HCT116 (cell line): ENCODE measurements at regions not wholly inside any gene's neighbourhood (a gene's known extent, or its start where the extent isn't known, plus 50 kb on each side); places are given as distances from the start of the nearest gene placed in this dataset.

Source experiments
- ATAC-seq: fragments of 200-7000 bp; cut with Tn5 transposase; 2 replicates; pipeline ENCODE4 v1.9.1; 2020; ENCODE audit warnings: mild to moderate bottlenecking, moderate library complexity
- BruUV-seq: library from RNA; stranded (reverse); fragments of 400-500 nt; replicated peaks from 2 replicates; lab custom pipeline; 2021; lab: Mats Ljungman, UMichigan
- CTCF ChIA-PET: fragments of 300-600 bp; sonication (Branson Sonifier 250); formaldehyde crosslinking; loops from one replicate; lab custom pipeline; 2021; ENCODE audit warnings: antibody characterized with exemption; lab: Charles Lee
- POLR2A ChIA-PET: fragments of 300-600, 350-600 bp; sonication (Branson Sonifier 250); formaldehyde crosslinking; loops from one replicate; lab custom pipeline; 2021; ENCODE audit warnings: antibody characterized with exemption; lab: Charles Lee
- RAD21 ChIA-PET, 2 experiments: fragments of 300-600 bp; sonication (Branson Sonifier 250); formaldehyde crosslinking; loops; one replicate each; lab custom pipeline; 2023; ENCODE audit warnings: low total read pairs in 2 of 2; ENCODE audit not compliant: uncharacterized antibody in 2 of 2, unreplicated experiment in 2 of 2, low non-redundant PET in 1 of 2; lab: Charles Lee
- DNase-seq: peaks from one replicate; pipeline ENCODE4 v3.0.0-alpha.2; 2010; ENCODE audit warnings: low read depth, low spot score
- H2AFZ ChIP-seq: fragments of 200-600 bp; shearing (Covaris generic), sonication (generic); 2 replicates; pipeline ENCODE4 v1.6.1; 2017; ENCODE audit warnings: low read depth, mixed run types, mixed read lengths, antibody characterized with exemption, low read length; ENCODE audit not compliant: poor library complexity, severe bottlenecking
- H3K27ac ChIP-seq: 2 replicates; pipeline ENCODE4 v1.5.1; 2012; ENCODE audit warnings: low read depth, low read length
- H3K27me3 ChIP-seq: fragments of 200-600 bp; sonication (generic); 2 replicates; pipeline ENCODE4 v1.6.1; 2016; ENCODE audit warnings: mixed run types, low read length, mixed read lengths; ENCODE audit not compliant: insufficient read depth
- H3K36me3 ChIP-seq, 2 experiments: fragments of 200-500 bp in 1 of 2; fragments of 200-600 bp in 1 of 2; sonication (Bioruptor generic) in 1 of 2; sonication (generic) in 1 of 2; 2 replicates each; pipeline versions ENCODE4 v1.5.1 to v1.6.1; 2014 to 2016; ENCODE audit warnings: low read length in 2 of 2, inconsistent platforms in 1 of 2, mixed read lengths in 1 of 2, mixed run types in 1 of 2; ENCODE audit not compliant: insufficient read depth in 2 of 2, control insufficient read depth in 1 of 2
- H3K4me1 ChIP-seq, 2 experiments: fragments of 200-600 bp in 1 of 2; sonication (generic) in 1 of 2; 2 replicates each; pipeline versions ENCODE4 v1.5.1 to v1.6.1; 2012 to 2017; ENCODE audit warnings: low read length in 2 of 2, inconsistent platforms in 1 of 2, mild to moderate bottlenecking in 1 of 2, mixed read lengths in 1 of 2, mixed run types in 1 of 2, moderate library complexity in 1 of 2; ENCODE audit not compliant: insufficient read depth in 2 of 2, control insufficient read depth in 1 of 2
- H3K4me2 ChIP-seq: fragments of 200-600 bp; sonication (generic); 2 replicates; pipeline ENCODE4 v1.6.1; 2017; ENCODE audit warnings: mixed run types, low read length, mixed read lengths
- H3K4me3 ChIP-seq, 2 experiments: fragments of 200-600 bp in 1 of 2; sonication (generic) in 1 of 2; replicated peaks in 1 of 2; 2 replicates each; pipeline ENCODE4 v1.5.1; 2011 to 2016; ENCODE audit warnings: low read length in 2 of 2, control low read depth in 1 of 2, low read depth in 1 of 2, mild to moderate bottlenecking in 1 of 2, mixed read lengths in 1 of 2, mixed run types in 1 of 2
- H3K79me2 ChIP-seq: fragments of 200-600 bp; sonication (generic); 2 replicates; pipeline ENCODE4 v1.6.1; 2017; ENCODE audit warnings: mild to moderate bottlenecking, mixed run types, low read length, moderate library complexity, mixed read lengths; ENCODE audit not compliant: insufficient read depth
- H3K9ac ChIP-seq: fragments of 200-600 bp; sonication (generic); 2 replicates; pipeline ENCODE4 v1.6.1; 2016; ENCODE audit warnings: low read length, mixed read lengths
- H3K9me2 ChIP-seq: fragments of 200-600 bp; sonication (generic), shearing (Covaris generic); 2 replicates; pipeline ENCODE4 v1.6.1; 2017; ENCODE audit warnings: mixed run types, mild to moderate bottlenecking, moderate library complexity; ENCODE audit not compliant: insufficient read depth
- H3K9me3 ChIP-seq, 2 experiments: fragments of 200-500 bp in 1 of 2; fragments of 200-600 bp in 1 of 2; sonication (Bioruptor generic) in 1 of 2; sonication (generic) in 1 of 2; 2 replicates each; pipeline ENCODE4 v1.6.1; 2014 to 2017; ENCODE audit warnings: low read length in 2 of 2, mixed read lengths in 2 of 2, inconsistent platforms in 1 of 2, low read depth in 1 of 2, mild to moderate bottlenecking in 1 of 2, mixed run types in 1 of 2, moderate library complexity in 1 of 2; ENCODE audit not compliant: control insufficient read depth in 1 of 2, insufficient read depth in 1 of 2
- H4K20me1 ChIP-seq: fragments of 200-600 bp; sonication (generic), shearing (Covaris generic); 2 replicates; pipeline ENCODE4 v1.6.1; 2017; ENCODE audit warnings: mixed run types, mild to moderate bottlenecking, moderate library complexity; ENCODE audit not compliant: insufficient read depth
- CEBPB ChIP-seq: IDR thresholded peaks from 2 replicates; pipeline ENCODE4 v1.6.1; 2012; ENCODE audit warnings: low read depth
- EGR1 ChIP-seq: IDR thresholded peaks from 2 replicates; pipeline ENCODE4 v1.6.1; 2012; ENCODE audit warnings: low read depth
- FOSL1 ChIP-seq: IDR thresholded peaks from 2 replicates; pipeline ENCODE4 v1.6.1; 2012; ENCODE audit warnings: low read depth
- JUND ChIP-seq: IDR thresholded peaks from 2 replicates; pipeline ENCODE4 v1.6.1; 2012
- POLR2A ChIP-seq: IDR thresholded peaks from 2 replicates; pipeline ENCODE4 v1.7.0; 2011; ENCODE audit warnings: borderline replicate concordance; ENCODE audit not compliant: insufficient read depth, insufficient read length; ENCODE audit errors: extremely low read depth
- SIN3A ChIP-seq: IDR thresholded peaks from 2 replicates; pipeline ENCODE4 v1.6.1; 2012; ENCODE audit warnings: low read depth
- SP1 ChIP-seq: IDR thresholded peaks from 2 replicates; pipeline ENCODE4 v1.6.1; 2012; ENCODE audit warnings: low read depth
- SRF ChIP-seq: IDR thresholded peaks from 2 replicates; pipeline ENCODE4 v1.6.1; 2012; ENCODE audit warnings: low read depth
- ZNF274 ChIP-seq: fragments of 200-500 bp; sonication (Bioruptor generic); IDR thresholded peaks from 2 replicates; pipeline ENCODE4 v1.6.1; 2014; ENCODE audit warnings: mild to moderate bottlenecking, low read depth, low read length, inconsistent platforms
- intact Hi-C: fragments of 100-400 bp; cut with micrococcal nuclease; formaldehyde crosslinking; loops from 2 replicates; pipeline ENCODE4 v1.10.0; 2022
- TF ChIP-seq, protein P1 (sequence below), 3 experiments: fragments of 200-600 bp in 1 of 3; sonication (generic) in 1 of 3; IDR thresholded peaks in 2 of 3; conservative IDR thresholded peaks in 1 of 3; 2 replicates each; pipeline ENCODE4 v1.5.1; 2012 to 2017; ENCODE audit warnings: low read depth in 2 of 3, low read length in 2 of 3, antibody characterized with exemption in 1 of 3, borderline replicate concordance in 1 of 3, control low read depth in 1 of 3, mild to moderate bottlenecking in 1 of 3, mixed read lengths in 1 of 3, mixed run types in 1 of 3, moderate library complexity in 1 of 3; ENCODE audit not compliant: insufficient read depth in 1 of 3
- TF ChIP-seq, protein P2 (sequence below): IDR thresholded peaks from 2 replicates; pipeline ENCODE4 v1.6.1; 2012; ENCODE audit warnings: low read depth
- TF ChIP-seq, protein P3 (sequence below): IDR thresholded peaks from 2 replicates; pipeline ENCODE4 v1.6.1; 2012

DNA sequence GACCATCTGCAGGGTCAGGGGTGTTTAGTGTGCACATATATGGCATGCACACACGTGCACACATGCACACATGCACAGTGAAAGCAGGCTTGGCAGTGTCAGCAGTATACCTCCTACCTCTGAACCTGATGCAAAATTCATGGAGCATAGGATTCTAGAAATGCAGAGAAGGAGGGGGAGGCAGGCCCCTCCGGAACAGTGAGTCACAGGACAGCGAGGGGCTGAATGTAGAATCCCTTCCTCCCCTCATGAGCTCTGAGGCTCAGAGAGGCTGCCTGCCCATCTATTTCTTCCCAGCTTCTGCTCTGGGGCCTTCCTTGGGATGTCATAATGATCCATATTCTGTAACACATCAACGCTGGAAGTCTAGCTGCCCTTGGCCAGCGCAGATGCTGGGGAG lies 66.7 kb upstream of the NECTIN1 start:
- POLR2A ChIA-PET, result no interaction called here
- no peaks in the 10 kb centered on the region for H3K9me2 ChIP-seq
- no TSS peak for BruUV-seq
- TF ChIP-seq SRF (no peak), SIN3A (no peak), POLR2A (no peak), JUND (no peak), SP1 (no peak), CEBPB (no peak), EGR1 (no peak), FOSL1 (no peak), ZNF274 (no peak)
- TF ChIP-seq, protein P1, sequence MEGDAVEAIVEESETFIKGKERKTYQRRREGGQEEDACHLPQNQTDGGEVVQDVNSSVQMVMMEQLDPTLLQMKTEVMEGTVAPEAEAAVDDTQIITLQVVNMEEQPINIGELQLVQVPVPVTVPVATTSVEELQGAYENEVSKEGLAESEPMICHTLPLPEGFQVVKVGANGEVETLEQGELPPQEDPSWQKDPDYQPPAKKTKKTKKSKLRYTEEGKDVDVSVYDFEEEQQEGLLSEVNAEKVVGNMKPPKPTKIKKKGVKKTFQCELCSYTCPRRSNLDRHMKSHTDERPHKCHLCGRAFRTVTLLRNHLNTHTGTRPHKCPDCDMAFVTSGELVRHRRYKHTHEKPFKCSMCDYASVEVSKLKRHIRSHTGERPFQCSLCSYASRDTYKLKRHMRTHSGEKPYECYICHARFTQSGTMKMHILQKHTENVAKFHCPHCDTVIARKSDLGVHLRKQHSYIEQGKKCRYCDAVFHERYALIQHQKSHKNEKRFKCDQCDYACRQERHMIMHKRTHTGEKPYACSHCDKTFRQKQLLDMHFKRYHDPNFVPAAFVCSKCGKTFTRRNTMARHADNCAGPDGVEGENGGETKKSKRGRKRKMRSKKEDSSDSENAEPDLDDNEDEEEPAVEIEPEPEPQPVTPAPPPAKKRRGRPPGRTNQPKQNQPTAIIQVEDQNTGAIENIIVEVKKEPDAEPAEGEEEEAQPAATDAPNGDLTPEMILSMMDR (IDR thresholded peaks at IDR 0.05 in 2 of 3, conservative IDR thresholded peaks at IDR 0.05 in 1 of 3; ENCODE audit: borderline replicate concordance in 1 of 3, insufficient read depth in 1 of 3, low read depth in 2 of 3, low read length in 2 of 3), result no peak
- TF ChIP-seq, protein P2, sequence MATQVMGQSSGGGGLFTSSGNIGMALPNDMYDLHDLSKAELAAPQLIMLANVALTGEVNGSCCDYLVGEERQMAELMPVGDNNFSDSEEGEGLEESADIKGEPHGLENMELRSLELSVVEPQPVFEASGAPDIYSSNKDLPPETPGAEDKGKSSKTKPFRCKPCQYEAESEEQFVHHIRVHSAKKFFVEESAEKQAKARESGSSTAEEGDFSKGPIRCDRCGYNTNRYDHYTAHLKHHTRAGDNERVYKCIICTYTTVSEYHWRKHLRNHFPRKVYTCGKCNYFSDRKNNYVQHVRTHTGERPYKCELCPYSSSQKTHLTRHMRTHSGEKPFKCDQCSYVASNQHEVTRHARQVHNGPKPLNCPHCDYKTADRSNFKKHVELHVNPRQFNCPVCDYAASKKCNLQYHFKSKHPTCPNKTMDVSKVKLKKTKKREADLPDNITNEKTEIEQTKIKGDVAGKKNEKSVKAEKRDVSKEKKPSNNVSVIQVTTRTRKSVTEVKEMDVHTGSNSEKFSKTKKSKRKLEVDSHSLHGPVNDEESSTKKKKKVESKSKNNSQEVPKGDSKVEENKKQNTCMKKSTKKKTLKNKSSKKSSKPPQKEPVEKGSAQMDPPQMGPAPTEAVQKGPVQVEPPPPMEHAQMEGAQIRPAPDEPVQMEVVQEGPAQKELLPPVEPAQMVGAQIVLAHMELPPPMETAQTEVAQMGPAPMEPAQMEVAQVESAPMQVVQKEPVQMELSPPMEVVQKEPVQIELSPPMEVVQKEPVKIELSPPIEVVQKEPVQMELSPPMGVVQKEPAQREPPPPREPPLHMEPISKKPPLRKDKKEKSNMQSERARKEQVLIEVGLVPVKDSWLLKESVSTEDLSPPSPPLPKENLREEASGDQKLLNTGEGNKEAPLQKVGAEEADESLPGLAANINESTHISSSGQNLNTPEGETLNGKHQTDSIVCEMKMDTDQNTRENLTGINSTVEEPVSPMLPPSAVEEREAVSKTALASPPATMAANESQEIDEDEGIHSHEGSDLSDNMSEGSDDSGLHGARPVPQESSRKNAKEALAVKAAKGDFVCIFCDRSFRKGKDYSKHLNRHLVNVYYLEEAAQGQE, result no peak
- TF ChIP-seq, protein P3, sequence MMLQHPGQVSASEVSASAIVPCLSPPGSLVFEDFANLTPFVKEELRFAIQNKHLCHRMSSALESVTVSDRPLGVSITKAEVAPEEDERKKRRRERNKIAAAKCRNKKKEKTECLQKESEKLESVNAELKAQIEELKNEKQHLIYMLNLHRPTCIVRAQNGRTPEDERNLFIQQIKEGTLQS, result no peak
- TF ChIP-seq, all 23 proteins: peak for 0
- no peaks in the 10 kb centered on the region for H4K20me1 ChIP-seq
- H3K4me3 ChIP-seq, result no peak overlapping the region
- H3K9me3 ChIP-seq, result no peaks in the 10 kb centered on the region
- intact Hi-C loops, result no loop called here
- no peak for DNase-seq
- no peak overlapping the region for H3K9ac ChIP-seq
- H2AFZ ChIP-seq, result no peak overlapping the region
- no peak overlapping the region for H3K27ac ChIP-seq
- no peaks in the 10 kb centered on the region for H3K36me3 ChIP-seq
- 0 out of 2 replicates have a peak, but pooled peaks cover 4% of the 10 kb centered on the region for H3K27me3 ChIP-seq
- ChIA-PET RAD21 (no interaction called here), CTCF (no interaction called here)
- H3K79me2 ChIP-seq, result no peaks in the 10 kb centered on the region
- no peak overlapping the region for H3K4me2 ChIP-seq
- no peak for ATAC-seq
- H3K4me1 ChIP-seq, result 0 out of 4 replicates have a peak, but pooled peaks cover 0 to 5% of the 10 kb centered on the region in 2 experiments
